Suprapubic skin (tissue), 4 donors: ENCODE measurements at regions not wholly inside any gene's neighbourhood (a gene's known extent, or its start where the extent isn't known, plus 50 kb on each side); places are given as distances from the start of the nearest gene placed in this dataset.

Experiments used
- DNase-seq, 2 donors: peaks; one replicate each; pipeline ENCODE4 v3.0.0-alpha.2; 2019; ENCODE audit warnings: low spot score in 2 of 2
- H3K27ac ChIP-seq: fragments of 200-600 bp; sonication (generic); one replicate; pipeline ENCODE4 v1.5.1; 2019
- H3K27me3 ChIP-seq: fragments of 200-600 bp; sonication (generic); one replicate; pipeline ENCODE4 v1.5.1; 2019
- H3K36me3 ChIP-seq: fragments of 200-600 bp; sonication (generic); one replicate; pipeline ENCODE4 v1.5.1; 2019
- H3K4me1 ChIP-seq: fragments of 200-600 bp; sonication (generic); one replicate; pipeline ENCODE4 v1.5.1; 2019
- H3K4me3 ChIP-seq: fragments of 200-600 bp; sonication (generic); one replicate; pipeline ENCODE4 v1.5.1; 2019; ENCODE audit warnings: mild to moderate bottlenecking
- H3K9me3 ChIP-seq: fragments of 200-600 bp; sonication (generic); one replicate; pipeline ENCODE4 v1.5.1; 2019
- CTCF ChIP-seq, 2 donors: fragments of 200-600 bp in 1 of 2; fragments of 450-650 bp in 1 of 2; sonication (generic) in 1 of 2; IDR thresholded peaks; one replicate each; pipeline ENCODE4 v1.5.1; 2016 to 2019; ENCODE audit warnings: antibody characterized with exemption in 2 of 2, mild to moderate bottlenecking in 1 of 2, moderate library complexity in 1 of 2
- EP300 ChIP-seq: sonication (generic); formaldehyde crosslinking; IDR thresholded peaks from one replicate; pipeline ENCODE4 v1.6.1; 2017; ENCODE audit warnings: antibody characterized with exemption
- POLR2A ChIP-seq, 2 donors: fragments of 450-650 bp; IDR thresholded peaks; one replicate each; pipeline ENCODE4 v1.6.1; 2017; ENCODE audit warnings: antibody characterized with exemption in 2 of 2, mild to moderate bottlenecking in 2 of 2, moderate library complexity in 2 of 2
- POLR2AphosphoS5 ChIP-seq, 3 donors: sonication (generic); formaldehyde crosslinking; IDR thresholded peaks; one replicate each; pipeline ENCODE4 v1.6.1; 2017; ENCODE audit warnings: antibody characterized with exemption in 3 of 3
- WGBS: methylation state at CpG from one replicate; pipeline ENCODE4 v1.1.5; 2018; 5-methylcytosine and 5-hydroxymethylcytosine counted together

- Histone ChIP-seq H3K27me3 (no peaks in the 10 kb centered on the region), H3K4me3 (no peak overlapping the region), H3K27ac (no peak overlapping the region), H3K36me3 (no peaks in the 10 kb centered on the region), H3K4me1 (no peaks in the 10 kb centered on the region), H3K9me3 (no peaks in the 10 kb centered on the region)
- TF ChIP-seq EP300 (no peak), POLR2AphosphoS5 (IDR thresholded peaks at IDR 0.05) (no peak), POLR2A (IDR thresholded peaks at IDR 0.05) (no peak), CTCF (IDR thresholded peaks at IDR 0.05) (no peak)
- no peak for DNase-seq
- 27% methylated on average over 3 of the region's 3 CpGs for WGBS
Measured at GRCh38 chr2:122816803-122817202, 1061.4 kb downstream of the TSN start.

DNA sequence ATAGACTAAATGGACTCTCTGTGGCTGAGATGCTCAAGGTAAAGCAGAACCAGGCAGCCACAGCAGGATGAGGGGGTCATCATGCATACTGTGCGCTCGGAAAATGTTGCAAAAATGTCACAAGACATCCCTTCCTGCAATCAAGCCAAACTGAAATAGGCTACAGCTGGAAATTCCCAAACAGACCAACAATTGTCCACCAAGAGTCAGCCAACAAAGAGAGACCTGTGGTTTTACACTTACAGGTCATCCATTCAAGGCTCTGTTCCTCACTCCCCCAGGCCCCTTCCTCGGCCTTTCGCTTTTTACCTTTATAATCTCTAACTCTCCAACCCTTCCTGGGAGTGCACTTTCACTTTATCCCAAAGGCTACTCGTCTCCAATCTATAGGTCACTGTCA lies 1066.9 kb downstream of the TSN start:
- no peak overlapping the region for H3K27ac ChIP-seq
- no peaks in the 10 kb centered on the region for H3K27me3 ChIP-seq
- 87% methylated on average over 5 of the region's 5 CpGs for WGBS
- DNase-seq: no peak
- H3K9me3 ChIP-seq: no peaks in the 10 kb centered on the region
- TF ChIP-seq EP300: no peak
- TF ChIP-seq POLR2AphosphoS5 (IDR thresholded peaks at IDR 0.05): no peak
- H3K4me3 ChIP-seq: no peak overlapping the region
- H3K4me1 ChIP-seq: no peaks in the 10 kb centered on the region
- no peaks in the 10 kb centered on the region for H3K36me3 ChIP-seq

DNA sequence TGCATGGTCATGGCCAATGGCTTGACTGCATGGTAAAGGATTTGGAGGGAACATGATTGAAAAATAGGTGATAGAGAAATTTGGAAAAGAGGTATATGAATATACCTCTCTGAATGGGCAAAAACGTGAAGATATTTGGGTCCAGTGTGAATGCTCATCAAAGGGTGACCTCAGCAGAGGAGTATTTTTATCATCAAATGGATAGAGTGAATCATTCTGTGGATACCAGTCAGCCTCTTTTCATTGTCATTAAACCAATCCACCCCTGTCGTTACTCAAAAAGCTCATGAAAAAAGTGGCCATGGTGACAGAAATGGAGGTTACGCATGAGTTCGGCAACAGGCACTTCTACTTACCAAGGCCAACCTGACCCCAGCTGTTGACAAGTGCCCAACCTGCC lies 1074.7 kb downstream of the TSN start:
- H3K27me3 ChIP-seq: no peaks in the 10 kb centered on the region
- H3K36me3 ChIP-seq: no peaks in the 10 kb centered on the region
- TF ChIP-seq CTCF (IDR thresholded peaks at IDR 0.05): no peak
- no peak for TF ChIP-seq EP300
- no peak for TF ChIP-seq POLR2AphosphoS5 (IDR thresholded peaks at IDR 0.05)
- TF ChIP-seq POLR2A (IDR thresholded peaks at IDR 0.05): no peak
- no peak overlapping the region for H3K4me3 ChIP-seq
- H3K27ac ChIP-seq: no peak overlapping the region
- 81% methylated on average over 4 of the region's 4 CpGs for WGBS
- no peaks in the 10 kb centered on the region for H3K9me3 ChIP-seq
- no peak for DNase-seq
- H3K4me1 ChIP-seq: no peaks in the 10 kb centered on the region

GRCh38 chr2:122831649-122832048 lies 1076.2 kb downstream of the TSN start:
- DNase-seq: no peak
- H3K4me3 ChIP-seq: no peak overlapping the region
- TF ChIP-seq POLR2AphosphoS5 (IDR thresholded peaks at IDR 0.05) (no peak), CTCF (IDR thresholded peaks at IDR 0.05) (no peak), EP300 (no peak), POLR2A (IDR thresholded peaks at IDR 0.05) (no peak)
- H3K4me1 ChIP-seq: no peaks in the 10 kb centered on the region
- H3K9me3 ChIP-seq: peaks cover 5% of the 10 kb centered on the region
- WGBS: 45% methylated on average over 2 of the region's 2 CpGs
- no peak overlapping the region for H3K27ac ChIP-seq
- no peaks in the 10 kb centered on the region for H3K27me3 ChIP-seq
- H3K36me3 ChIP-seq: no peaks in the 10 kb centered on the region

- Histone ChIP-seq H3K4me3 (no peak overlapping the region), H3K27ac (no peak overlapping the region), H3K27me3 (no peaks in the 10 kb centered on the region), H3K9me3 (no peaks in the 10 kb centered on the region), H3K4me1 (no peaks in the 10 kb centered on the region), H3K36me3 (no peaks in the 10 kb centered on the region)
- WGBS: 51% methylated on average over 3 of the region's 3 CpGs
- TF ChIP-seq CTCF (IDR thresholded peaks at IDR 0.05): no peak
- no peak for DNase-seq
Measured at GRCh38 chr2:122843503-122843902, 1088.1 kb downstream of the TSN start.

DNA sequence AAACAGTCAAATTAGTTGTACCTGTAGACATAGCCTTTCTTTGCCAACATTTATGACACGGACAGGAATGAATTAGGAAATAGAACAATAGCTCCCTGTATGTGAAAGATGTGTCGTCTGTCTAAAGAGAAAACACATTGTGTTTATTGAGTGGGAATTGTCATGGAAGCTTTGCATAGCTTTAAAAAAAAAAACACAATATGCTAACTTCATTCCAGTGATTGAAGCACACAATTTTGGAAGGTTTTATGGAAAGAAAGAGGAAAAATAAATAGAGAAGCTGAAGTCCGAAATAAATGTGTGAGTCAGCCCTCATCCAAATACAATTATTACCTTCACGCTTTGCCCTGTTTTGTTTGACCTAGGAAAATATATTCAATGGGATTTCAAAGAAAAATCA lies 1095.7 kb downstream of the TSN start:
- H3K36me3 ChIP-seq: no peaks in the 10 kb centered on the region
- DNase-seq: no peak
- H3K4me3 ChIP-seq: no peak overlapping the region
- no peak for TF ChIP-seq CTCF (IDR thresholded peaks at IDR 0.05)
- H3K27me3 ChIP-seq: no peaks in the 10 kb centered on the region
- no peaks in the 10 kb centered on the region for H3K4me1 ChIP-seq
- no peak overlapping the region for H3K27ac ChIP-seq
- no peaks in the 10 kb centered on the region for H3K9me3 ChIP-seq
- 60% methylated on average over 4 of the region's 4 CpGs for WGBS
